ENCODE measurements at regions not wholly inside any gene's neighbourhood (a gene's known extent, or its start where the extent isn't known, plus 50 kb on each side); places are given as distances from the start of the nearest gene placed in this dataset.

GRCh38 chr6:156430386-156430785, 346.8 kb upstream of the ARID1B start:
- Histone ChIP-seq H3K4me3 (no peak overlapping the region), H3K4me1 (replicated peaks) (no peaks in the 10 kb centered on the region), H3K27ac (no peak overlapping the region), H3K36me3 (no peaks in the 10 kb centered on the region), H3K27me3 (replicated peaks; ENCODE audit: insufficient read depth) (no peaks in the 10 kb centered on the region), H3K9me3 (no peaks in the 10 kb centered on the region)
- intact Hi-C loops (cut with DNase I): no loop called here
- no peak for TF ChIP-seq POLR2AphosphoS5 (IDR thresholded peaks at IDR 0.05)
- TF ChIP-seq, protein P1, sequence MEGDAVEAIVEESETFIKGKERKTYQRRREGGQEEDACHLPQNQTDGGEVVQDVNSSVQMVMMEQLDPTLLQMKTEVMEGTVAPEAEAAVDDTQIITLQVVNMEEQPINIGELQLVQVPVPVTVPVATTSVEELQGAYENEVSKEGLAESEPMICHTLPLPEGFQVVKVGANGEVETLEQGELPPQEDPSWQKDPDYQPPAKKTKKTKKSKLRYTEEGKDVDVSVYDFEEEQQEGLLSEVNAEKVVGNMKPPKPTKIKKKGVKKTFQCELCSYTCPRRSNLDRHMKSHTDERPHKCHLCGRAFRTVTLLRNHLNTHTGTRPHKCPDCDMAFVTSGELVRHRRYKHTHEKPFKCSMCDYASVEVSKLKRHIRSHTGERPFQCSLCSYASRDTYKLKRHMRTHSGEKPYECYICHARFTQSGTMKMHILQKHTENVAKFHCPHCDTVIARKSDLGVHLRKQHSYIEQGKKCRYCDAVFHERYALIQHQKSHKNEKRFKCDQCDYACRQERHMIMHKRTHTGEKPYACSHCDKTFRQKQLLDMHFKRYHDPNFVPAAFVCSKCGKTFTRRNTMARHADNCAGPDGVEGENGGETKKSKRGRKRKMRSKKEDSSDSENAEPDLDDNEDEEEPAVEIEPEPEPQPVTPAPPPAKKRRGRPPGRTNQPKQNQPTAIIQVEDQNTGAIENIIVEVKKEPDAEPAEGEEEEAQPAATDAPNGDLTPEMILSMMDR (IDR thresholded peaks at IDR 0.05): no peak
- TF ChIP-seq POLR2A (IDR thresholded peaks at IDR 0.05): no peak
- no peak for DNase-seq (ENCODE audit: low spot score)
- WGBS: 50% methylated on average over 3 of the region's 3 CpGs

DNA sequence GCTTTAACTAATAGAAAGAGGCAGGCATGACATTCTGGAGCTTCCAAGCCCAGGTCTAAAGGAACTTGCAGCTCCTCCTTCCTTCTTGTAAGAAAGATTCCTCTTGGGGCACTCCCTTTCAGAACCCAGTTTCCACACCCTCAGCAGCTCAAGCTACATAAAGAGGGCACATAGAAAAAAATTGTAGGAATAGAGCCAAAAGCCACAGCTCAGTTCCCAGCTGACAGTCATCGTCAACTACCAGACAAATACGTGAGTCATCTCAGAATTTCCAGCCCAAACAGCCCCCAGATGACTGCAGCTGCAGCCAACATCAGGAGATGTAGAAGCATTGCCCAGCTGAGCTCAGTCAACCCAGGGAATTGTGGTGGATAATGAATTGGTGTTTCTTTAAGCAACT, 349.8 kb upstream of the ARID1B start:
- 29% methylated on average over 2 of the region's 2 CpGs for WGBS
- no peak for DNase-seq (ENCODE audit: low spot score)
- no peak overlapping the region for H3K27ac ChIP-seq
- no peaks in the 10 kb centered on the region for H3K4me1 ChIP-seq (replicated peaks)
- intact Hi-C loops (cut with DNase I): no loop called here
- no peaks in the 10 kb centered on the region for H3K9me3 ChIP-seq
- TF ChIP-seq, protein P1 (IDR thresholded peaks at IDR 0.05): no peak
- no peak for TF ChIP-seq POLR2AphosphoS5 (IDR thresholded peaks at IDR 0.05)
- no peak for TF ChIP-seq POLR2A (IDR thresholded peaks at IDR 0.05)
- no peaks in the 10 kb centered on the region for H3K27me3 ChIP-seq (replicated peaks; ENCODE audit: insufficient read depth)
- no peak overlapping the region for H3K4me3 ChIP-seq
- no peaks in the 10 kb centered on the region for H3K36me3 ChIP-seq

DNA sequence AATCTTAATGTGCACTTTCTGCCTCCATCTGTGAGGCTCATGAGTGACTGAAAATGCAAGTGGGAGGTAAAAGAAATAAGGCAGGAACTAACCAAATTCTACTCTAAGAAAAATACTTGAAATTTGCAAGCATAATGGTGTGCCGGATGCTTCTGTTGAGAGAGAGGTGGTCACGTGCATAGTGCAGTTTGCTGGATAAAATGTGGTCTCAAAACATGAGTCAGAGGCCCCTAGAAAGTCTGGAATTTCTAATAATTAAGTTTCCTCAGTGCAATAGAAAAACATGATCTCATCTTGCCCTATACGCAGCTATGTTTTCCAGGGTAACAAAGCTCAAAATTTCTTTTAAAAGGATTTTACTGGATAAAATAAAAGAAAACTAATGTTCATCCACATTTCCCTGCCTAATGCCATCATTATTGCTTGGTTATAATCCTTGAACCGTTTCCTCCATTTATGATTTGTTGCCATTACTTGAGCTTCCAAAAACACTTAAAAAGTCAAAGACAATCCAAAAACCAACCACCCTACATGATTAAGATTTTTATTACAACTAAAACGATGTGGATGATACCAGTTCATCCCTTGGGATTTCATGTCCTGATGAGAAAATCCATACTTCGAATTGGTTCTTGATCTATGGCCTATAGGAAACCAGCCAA, 351.7 kb upstream of the ARID1B start:
- Histone ChIP-seq H3K27me3 (replicated peaks; ENCODE audit: insufficient read depth) (no peaks in the 10 kb centered on the region), H3K4me1 (replicated peaks) (no peaks in the 10 kb centered on the region), H3K4me3 (no peak overlapping the region), H3K36me3 (no peaks in the 10 kb centered on the region), H3K9me3 (no peaks in the 10 kb centered on the region), H3K27ac (no peak overlapping the region)
- 77% methylated on average over 6 of the region's 6 CpGs for WGBS
- TF ChIP-seq, protein P1 (IDR thresholded peaks at IDR 0.05): no peak
- TF ChIP-seq POLR2A (IDR thresholded peaks at IDR 0.05): no peak
- no peak for TF ChIP-seq POLR2AphosphoS5 (IDR thresholded peaks at IDR 0.05)
- DNase-seq (ENCODE audit: low spot score): no peak
- intact Hi-C loops (cut with DNase I): no loop called here

GRCh38 chr6:156423829-156424228, 353.3 kb upstream of the ARID1B start:
- Histone ChIP-seq H3K4me1 (replicated peaks) (no peaks in the 10 kb centered on the region), H3K36me3 (no peaks in the 10 kb centered on the region), H3K27me3 (replicated peaks; ENCODE audit: insufficient read depth) (no peaks in the 10 kb centered on the region), H3K9me3 (no peaks in the 10 kb centered on the region), H3K4me3 (no peak overlapping the region), H3K27ac (no peak overlapping the region)
- intact Hi-C loops (cut with DNase I): no loop called here
- no peak for DNase-seq (ENCODE audit: low spot score)
- no peak for TF ChIP-seq POLR2A (IDR thresholded peaks at IDR 0.05)
- TF ChIP-seq, protein P1 (IDR thresholded peaks at IDR 0.05): no peak
- TF ChIP-seq POLR2AphosphoS5 (IDR thresholded peaks at IDR 0.05): no peak
- 89% methylated on average over 3 of the region's 3 CpGs for WGBS

GRCh38 chr6:156423075-156423474, 354.1 kb upstream of the ARID1B start:
- intact Hi-C loops (cut with DNase I): no loop called here
- no peak overlapping the region for H3K4me3 ChIP-seq
- peaks cover 4% of the 10 kb centered on the region for H3K4me1 ChIP-seq (replicated peaks)
- no peaks in the 10 kb centered on the region for H3K36me3 ChIP-seq
- TF ChIP-seq POLR2AphosphoS5 (IDR thresholded peaks at IDR 0.05): no peak
- no peak for TF ChIP-seq POLR2A (IDR thresholded peaks at IDR 0.05)
- no peaks in the 10 kb centered on the region for H3K27me3 ChIP-seq (replicated peaks; ENCODE audit: insufficient read depth)
- DNase-seq (ENCODE audit: low spot score): no peak
- WGBS: 87% methylated on average over 6 of the region's 6 CpGs
- H3K9me3 ChIP-seq: no peaks in the 10 kb centered on the region
- H3K27ac ChIP-seq: no peak overlapping the region

Data from prostate gland (tissue), 2 donors.